ENCODE measurements at regions not wholly inside any gene's neighbourhood (a gene's known extent, or its start where the extent isn't known, plus 50 kb on each side); places are given as distances from the start of the nearest gene placed in this dataset.
"Not testable (repeated sequence)": the region's sequence is repeated elsewhere in the genome, so short reads cannot be mapped to it uniquely, and the experiment has no call there.

DNA sequence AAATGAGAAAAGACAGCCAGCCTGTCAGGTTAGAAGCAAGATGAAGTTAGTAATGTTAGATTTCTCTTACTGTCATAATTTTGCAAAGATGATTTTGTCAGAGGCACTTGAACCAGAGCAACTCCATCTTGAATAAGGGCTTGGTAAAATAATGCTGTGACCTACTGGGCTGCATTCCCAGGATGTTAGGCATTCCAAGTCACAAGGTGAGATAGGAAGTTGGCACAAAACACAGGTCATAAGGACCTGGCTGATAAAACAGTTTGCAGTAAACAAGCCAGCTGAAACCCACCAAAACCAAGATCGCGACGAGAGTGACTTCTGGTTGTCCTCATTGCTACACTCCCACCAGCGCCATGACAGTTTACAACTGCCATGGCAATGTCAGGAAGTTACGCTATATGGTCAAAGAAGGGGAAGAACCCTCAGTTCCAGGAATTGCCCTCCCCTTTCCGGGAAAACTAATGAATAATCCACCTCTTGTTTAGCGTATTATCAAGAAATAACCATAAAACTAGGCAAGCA lies 1313.5 kb upstream of the TMEM132C start:
- DNase-seq: no peak

DNA sequence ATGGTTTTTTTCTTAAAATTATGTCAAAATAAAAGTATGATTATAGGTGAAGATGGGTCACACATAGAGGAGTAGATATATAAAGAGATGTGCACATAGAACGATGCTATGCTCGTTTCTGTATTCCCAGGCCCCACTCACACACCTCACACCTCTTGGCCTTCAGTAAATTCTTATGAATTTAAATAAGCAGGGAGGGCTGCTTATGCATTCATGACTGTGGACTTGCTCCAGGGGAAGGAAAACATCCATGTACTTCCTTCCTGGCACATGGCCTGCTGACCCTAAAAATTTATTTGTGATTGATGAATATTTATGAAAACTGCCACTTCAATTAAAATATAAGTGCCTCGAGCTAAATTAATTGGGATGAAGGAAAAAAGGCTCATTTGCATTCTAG lies 1306.7 kb upstream of the TMEM132C start:
- no peak for DNase-seq

DNA sequence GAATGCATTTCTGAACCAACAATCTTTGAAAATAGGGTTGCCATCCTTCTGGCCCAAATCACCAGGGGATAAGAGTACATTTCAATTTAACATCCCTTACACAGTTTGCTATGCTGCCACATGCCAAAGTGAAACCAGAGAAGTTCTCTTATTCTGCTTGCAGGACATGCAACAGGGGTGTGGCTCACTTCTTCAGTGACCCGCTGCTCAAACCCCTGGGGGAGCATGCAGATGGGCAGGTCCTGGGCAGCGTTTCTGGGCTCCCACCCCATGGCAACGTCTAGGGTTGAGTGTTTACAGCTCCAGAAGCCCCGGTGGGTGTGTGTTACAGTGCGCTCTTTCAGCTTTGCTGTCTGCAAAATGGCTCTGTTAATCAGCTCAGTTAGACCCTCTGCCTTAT lies 1306.3 kb upstream of the TMEM132C start:
- DNase-seq: no peak

DNA sequence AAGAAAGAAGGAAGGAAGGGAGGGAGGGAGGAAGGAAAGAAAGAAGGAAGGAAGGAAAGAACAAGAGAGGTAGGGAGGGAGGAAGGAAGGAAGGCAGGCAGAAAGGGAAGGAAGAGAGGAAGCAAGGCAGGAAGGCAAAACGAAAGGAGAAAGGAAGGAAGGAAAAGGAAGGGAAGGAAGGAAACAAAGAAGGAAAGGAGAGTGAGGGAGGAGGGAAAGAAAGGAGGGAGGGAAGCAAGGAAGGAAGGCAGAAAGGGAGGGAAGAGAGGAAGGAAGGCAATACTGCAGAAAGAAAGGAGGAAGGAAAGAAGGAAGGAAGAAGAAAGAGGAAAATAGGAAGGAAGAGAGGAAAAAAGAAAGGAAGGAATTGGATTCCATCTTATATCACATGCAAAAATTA lies 1303.1 kb upstream of the TMEM132C start:
- DNase-seq: no peak

DNA sequence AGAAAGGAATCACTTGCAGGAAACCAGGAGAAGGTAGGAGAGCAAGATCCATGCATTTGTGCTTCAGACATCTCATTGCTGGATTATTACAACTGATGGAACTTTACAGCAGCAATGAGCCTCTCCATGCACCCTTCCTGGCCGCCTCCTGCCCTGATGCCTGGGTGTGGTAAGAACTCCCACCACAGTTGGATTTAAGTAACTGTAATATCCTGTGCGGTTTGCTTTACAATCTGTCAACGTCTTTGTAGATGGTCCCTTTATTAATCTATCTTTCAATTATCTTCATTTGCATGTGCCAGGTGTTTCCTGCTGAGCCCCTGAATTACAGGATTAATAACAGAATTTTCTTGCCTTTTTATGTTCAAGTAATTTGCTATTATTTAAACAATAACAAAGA lies 1300.5 kb upstream of the TMEM132C start:
- DNase-seq: no peak

DNA sequence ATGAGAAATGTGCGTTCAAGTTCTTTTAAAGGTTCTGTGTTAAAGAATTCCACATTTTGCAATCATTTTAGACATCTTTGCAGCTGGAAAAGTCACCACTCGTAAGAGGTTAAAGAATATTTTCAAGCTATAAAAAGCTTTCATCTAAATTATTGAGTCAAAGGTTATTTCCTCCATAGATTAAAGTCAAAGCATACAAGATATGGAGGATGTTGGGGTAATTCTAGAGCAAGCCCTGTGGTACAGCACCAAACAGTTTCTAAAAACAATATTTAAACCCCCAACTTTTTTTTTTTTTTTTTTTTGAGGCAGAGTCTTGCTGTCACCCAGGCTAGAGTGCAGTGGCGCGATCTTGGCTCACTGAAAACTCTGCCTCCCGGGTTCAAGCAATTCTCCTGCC lies 1299.8 kb upstream of the TMEM132C start:
- no peak for DNase-seq

DNA sequence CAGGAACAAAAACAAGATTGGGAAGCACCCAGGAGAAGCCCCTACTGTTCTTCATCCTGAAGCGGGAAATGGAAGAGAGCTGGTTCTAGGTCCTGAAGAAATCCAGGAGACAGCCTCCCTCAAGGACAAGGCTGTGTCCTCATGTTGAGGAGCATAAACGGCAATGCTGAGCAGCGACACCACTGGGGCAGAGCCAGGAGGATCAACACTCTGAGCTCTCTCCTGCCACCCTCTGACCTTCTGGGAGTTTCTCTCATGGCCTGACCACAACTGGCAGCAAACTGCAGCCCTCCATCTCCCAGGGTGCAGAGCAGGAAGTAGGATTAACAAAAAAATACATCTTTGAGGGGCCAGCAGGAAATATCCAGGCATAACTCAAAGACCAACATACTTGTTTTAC lies 1292.2 kb upstream of the TMEM132C start:
- DNase-seq: no peak

DNA sequence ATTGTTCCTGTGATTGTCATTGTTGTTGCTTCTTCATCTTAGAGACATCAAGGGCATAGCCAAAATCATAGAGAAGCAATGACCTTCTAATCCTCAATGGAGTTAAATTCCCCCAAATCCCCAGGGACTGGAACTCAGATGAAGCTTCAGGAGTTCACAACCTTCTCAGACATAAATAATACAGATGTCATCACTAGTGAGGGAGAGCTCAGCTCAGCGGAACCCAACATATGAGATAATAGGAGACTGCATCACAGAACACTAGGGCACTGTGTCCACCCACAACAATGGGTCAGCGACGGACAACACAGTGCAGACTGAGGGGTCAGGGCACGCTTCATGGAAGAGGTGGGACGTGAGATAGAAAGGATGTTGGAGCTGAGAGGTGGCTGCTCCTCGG lies 1290.4 kb upstream of the TMEM132C start:
- no peak for DNase-seq

DNA sequence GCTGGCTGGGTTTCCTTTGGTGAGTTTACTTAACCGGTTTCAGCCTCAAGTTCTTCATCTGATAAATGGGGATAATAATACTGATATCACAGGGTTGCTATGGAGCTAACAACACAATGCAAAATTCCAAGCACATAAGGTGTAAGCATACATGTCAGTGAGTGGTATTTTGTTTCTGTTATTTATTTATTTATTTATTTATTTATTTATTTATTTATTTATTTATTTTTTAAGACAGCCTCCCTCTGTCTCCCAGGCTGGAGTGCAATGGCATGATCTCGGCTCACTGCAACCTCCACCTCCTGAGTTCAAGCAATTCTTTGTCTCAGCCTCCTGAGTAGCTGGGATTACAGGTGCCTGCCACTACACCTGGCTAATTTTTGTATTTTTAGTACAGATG lies 1287.4 kb upstream of the TMEM132C start:
- not testable (repeated sequence) for DNase-seq

DNA sequence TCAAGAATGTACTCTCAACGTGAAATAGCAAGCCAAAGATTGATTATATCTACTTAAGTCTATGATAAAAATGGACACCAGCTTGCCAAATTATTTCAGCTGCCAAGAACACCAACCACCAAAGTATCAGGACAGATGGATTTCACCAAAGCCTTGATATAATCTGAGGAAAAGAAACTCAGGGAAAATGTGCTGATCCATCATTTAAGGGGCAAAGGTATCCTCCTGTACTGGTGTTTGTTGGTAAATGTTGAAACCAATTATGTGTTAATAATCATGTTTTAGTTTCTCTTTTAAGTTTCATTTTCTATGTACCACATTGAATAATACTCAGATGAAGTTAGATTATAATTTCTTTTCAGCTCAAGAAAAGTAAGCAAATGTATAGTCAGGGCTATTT lies 1284.3 kb upstream of the TMEM132C start:
- no peak for DNase-seq

DNA sequence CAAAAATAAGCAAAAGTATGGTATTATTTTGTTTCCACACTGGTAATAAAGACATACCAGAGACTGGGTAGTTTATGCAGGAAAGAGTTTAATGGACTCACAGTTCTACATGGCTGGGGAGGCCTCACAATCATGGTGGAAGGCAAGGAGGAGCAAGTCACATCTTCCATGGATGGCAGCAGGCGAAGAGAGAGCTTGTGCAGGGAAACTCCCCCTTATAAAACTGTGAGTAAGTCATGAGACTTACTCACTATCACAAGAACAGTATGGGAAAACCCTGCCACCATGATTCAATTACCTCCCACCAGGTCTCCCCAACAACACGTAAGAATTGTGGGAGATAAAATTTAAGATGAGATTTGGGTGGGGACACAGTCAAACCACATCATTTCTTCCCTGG lies 1283.2 kb upstream of the TMEM132C start:
- DNase-seq: not testable (repeated sequence)

DNA sequence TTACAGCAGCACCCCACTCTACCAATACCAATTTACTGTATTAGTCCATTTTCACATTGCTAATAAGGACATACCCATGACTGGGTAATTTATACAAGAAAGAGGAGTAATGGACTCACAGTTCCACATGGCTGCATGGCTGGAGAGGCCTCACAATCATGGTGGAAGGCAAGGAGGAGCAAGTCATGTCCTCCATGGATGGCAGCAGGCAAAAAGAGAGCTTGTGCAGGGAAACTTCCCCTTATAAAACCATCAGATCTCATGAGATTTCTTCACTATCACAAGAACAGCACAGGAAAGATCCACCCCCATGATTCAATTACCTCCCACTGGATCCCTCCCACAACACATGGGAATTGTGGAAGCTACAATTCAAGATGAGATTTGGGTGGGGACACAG lies 1281.3 kb upstream of the TMEM132C start:
- DNase-seq: not testable (repeated sequence)

DNA sequence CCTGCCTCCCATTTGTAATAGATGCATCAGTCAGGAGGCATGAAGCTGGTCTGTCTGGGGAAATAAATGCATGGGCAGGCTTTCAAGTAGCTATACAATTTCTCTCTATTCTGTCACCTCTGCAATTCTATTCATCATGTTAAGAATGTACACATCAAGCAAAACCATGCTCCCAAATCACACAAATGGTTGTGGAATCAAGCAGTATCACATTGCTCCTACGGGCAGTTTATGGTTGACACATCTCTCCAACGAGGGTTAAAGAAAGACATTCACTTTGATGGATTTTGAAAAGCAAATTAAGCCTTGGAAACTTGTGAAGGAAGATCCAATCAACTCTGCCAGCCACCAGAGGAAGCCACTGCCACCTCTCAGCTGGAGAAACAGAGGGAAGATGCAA lies 1277.4 kb upstream of the TMEM132C start:
- no peak for DNase-seq

DNA sequence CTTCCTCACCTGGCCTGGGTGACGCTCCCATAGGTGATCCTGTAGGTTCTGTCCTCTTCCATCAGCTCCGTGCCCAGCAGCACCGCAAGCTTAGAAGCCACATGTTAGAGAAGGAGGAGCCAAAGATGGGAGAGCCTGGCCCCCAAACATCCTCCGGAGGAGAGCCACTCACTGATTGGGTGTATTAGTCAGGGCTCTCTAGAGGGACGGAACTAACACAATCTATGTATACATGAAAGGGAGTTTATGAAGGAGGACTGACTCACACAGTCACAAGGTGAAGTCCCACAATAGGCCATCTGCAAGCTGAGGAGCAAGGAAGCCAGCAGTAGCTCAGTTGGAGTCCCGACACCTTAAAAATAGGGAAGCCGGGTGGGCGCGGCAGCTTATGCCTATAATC lies 1273.1 kb upstream of the TMEM132C start:
- no peak for DNase-seq

DNA sequence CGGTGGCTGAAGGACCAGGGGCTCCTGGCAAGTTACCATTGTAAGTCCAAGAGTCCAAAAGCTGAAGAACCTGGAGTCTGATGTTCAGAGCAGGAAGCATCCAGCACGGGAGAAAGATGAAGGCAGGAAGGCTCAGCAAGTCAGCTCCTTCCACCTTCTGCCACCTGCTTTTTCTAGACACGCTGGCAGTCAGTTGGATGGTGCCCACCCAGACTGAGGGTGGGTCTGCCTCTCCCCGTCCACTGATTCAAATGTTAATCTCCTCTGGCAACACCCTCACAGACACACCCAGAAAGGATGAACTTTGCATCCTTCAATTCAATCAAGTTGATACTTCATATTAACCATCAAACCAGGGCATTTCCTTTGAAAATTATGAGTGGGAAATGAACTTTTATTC lies 1272.4 kb upstream of the TMEM132C start:
- no peak for DNase-seq

DNA sequence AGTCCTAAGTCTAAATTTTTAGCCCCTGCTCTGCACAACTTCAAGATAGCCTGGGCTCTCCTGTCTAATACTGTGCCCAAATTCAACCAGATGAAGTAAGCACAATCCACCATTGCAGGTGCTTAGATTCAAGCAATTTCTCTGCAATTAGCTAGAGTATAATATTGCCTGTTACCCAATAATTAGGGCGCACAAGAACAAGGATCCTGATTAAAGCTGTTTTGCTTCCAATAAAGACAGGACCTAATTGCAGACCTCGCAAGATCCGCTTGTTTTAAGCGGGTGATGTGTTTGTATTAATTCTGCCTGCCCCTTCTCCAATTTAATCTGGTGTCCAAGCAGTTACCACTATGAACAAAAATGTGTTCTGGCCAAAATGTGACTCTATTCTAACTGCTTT lies 1268.9 kb upstream of the TMEM132C start:
- no peak for DNase-seq

DNA sequence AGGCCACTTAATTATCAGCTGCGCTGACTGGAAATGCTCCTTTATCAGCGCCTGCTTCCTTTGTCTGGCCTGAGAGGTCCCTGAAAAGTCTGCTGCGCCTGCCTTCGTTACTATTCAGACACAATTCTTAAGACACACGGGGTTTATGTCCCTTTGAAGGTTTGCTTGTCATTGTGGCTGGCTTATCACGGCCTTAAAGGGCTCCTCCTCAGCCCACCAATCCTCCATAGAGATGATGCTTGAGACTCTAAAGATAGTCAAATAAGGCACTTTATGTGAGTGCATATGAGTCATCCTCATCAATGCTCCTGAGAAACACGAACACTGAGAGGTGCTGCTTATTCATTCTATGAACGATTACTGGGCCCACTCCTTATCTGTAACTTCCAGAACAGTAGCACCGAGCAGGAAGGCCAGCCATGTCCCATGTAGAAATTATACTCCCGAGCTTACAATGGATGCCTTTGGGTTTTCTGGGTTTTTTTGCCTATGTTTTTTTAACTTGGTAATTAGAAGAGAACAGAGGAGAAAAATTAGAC lies 1268.2 kb upstream of the TMEM132C start:
- no peak for DNase-seq

DNA sequence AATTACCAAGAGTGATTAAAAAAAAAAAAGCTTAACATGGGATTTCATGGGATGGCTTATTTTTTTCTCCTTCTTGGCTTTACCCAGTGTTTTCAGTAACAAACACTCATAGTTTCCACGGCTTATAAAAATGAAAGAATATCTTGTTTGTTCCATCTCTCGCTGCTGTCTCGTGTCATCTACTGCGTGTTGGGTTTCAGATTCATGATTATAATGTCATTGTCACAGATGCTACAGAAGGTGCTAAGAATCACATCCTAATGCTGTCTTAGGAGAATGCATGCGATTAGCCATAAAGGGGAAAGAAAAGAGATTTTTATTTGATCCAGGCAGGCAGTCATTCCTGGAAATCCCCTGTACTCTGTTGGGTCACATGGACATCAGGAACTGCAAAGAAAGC lies 1267.6 kb upstream of the TMEM132C start:
- DNase-seq: no peak

DNA sequence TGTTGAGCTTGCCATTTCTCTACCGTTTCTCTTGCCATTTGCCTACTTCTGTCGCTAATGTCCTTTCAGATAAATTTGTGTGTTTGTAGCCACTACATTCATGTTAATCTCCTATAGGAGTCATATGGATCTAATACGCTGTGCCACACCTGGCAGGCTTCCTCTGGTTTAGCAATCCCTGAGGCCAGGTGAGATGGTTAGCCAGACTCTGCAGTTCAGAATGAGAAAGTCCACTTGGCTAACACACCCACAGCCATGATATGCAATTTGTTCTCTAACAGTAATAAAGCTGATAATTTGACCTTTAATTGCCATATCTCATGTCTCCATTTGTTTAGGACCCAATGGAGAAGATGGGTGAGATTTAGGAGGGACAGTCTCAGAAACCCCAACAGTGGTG lies 1261.6 kb upstream of the TMEM132C start:
- no peak for DNase-seq

DNA sequence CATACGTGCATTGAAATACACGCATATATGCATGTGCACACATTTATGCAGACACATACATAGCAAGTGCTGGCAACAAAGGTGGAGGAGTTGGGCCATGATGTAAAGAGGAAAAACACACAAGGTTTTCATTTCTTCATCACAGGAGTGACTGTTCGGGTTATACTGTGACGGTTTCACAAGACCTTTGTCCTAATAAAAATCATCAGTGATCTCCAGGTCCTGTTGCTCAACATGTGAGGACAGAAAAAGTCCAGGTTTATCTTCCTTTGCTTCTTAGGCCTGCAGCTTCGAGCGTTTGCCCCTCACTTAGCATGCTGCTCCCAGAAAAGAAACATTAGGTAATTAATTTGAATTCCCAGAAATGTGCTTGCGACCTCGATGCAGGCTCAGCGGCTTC lies 1260.0 kb upstream of the TMEM132C start:
- DNase-seq: no peak

DNA sequence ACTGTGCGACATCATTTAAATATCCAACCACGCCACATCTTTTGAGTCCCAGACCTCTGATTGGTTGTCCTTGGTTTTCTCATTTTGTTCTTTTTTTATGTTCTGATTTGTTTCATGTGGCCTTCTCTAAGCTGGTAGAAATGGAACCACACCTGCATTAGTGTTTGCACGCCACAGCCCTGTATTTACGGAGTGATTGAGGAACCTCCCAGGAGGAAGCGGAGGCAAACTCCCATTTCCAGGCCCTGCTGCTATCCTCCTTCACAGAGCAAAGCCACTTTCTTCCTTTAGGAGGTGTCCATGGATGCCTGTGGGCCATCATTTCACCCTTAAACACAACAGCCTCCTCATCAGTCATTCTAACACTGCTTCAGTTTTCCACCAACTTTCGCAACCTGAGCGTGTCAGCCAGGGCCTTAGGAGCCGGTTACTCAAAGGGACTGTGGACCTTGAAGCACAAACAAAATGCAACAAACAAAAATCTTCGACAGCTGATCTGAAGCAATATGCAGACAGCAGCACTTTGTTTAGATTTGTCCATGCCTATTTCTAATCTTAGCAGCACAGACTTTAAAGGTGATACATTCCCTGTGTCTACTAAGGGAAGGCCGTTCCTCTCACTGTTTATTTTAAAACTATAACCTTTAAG lies 1258.1 kb upstream of the TMEM132C start:
- no peak for DNase-seq

DNA sequence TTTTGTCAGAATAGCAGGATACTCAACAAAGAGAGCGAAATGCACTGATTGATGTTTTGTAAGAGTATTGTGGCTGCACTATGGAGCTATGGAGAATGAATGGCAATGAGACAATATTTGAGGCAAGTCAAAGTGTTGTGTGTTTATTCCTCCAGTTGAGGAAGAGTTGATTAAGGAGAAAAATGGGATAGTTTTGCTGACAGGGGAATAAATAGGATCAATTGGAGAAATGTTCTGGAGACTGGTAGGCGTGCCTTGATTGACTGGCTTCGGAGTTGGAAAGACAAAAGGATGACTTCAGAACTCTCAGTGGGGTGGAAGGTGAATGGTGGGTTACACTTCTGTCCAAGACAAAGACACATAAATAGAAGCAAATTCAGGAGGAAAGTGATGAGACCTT lies 1254.9 kb upstream of the TMEM132C start:
- no peak for DNase-seq

DNA sequence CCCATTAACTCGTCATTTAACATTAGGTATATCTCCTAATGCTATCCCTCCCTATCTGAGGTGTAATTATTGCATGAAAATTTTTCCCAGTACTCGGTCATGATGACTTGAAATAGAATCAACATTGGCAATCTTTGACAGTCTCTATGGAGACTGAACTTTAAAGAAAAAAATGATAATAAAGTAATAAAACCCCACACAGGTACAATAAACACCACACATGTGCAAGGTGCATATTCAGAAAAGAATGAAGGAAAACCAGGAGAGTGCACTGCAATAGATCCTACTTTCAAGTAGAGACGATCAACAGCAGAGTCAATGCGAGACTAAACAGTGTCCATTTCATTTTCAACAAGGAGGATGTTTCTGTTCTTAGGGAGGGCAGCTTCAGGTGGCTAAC lies 1253.8 kb upstream of the TMEM132C start:
- no peak for DNase-seq

DNA sequence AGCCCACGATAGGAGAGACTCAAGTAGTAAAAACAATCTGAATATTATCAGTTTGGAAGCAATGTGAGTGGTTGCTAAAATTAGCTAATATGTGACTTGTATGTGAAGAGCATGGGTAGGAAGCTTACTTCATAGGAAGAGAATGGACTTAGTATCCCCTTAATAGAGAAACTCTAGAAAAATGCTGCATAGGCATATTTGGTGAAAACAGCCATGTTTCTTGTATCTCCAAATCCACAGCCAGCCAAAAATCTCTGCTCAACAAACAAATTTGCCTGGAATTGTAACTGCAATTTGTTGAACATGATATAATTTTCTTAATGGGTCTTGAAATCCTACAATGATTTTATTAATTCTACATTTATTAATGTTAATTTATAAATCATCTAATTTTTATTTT lies 1252.9 kb upstream of the TMEM132C start:
- DNase-seq: peak; percentile 1

DNA sequence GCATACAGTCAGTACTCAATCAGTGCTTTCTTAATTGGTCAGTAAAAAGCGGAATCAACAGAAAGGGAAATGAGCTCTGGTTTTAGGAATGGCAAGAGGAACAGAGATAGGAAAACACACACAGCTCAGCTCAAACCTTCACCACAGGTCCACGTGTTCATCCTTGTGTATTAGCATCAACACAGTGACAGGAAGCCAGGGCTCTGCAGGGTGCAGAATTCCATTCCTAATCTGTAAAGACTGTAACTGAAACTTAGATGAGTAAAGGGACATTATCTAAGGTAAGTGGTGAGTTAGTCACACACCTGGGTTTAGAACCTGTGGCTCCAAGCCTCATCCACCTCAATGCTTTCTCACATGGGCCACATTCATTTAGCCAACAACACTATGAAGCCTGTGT lies 1242.2 kb upstream of the TMEM132C start:
- no peak for DNase-seq
